ENCODE measurements at regions not wholly inside any gene's neighbourhood (a gene's known extent, or its start where the extent isn't known, plus 50 kb on each side); places are given as distances from the start of the nearest gene placed in this dataset.

DNA sequence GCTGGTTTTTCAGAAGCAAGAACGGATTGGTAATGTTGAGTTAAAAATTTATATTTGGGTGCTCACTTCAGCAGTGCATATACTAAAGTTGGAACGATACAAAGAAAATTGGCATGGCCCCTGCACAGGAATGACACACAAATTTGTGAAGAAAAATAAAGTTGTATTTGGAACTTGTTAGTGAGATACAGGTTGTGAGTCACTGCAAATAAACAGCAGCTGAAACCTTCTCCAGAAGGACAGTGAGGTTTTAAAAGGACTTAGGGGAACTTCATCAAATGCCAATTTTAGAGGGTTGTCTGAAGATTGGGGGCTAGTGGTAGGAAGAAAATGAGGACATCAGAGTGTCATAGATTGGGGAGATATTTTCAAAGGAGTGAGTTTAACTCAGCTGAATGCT is 79.7 kb upstream of the ELOVL6 start:
- H2AFZ ChIP-seq (ENCODE audit: low read depth) = no peak overlapping the region
- H3K27me3 ChIP-seq (ENCODE audit: insufficient read depth, low read depth) = no peaks in the 10 kb centered on the region
- H3K36me3 ChIP-seq (ENCODE audit: insufficient read depth) = no peaks in the 10 kb centered on the region
- no peak overlapping the region for H3K9ac ChIP-seq
- H3K79me2 ChIP-seq (ENCODE audit: insufficient read depth, low read depth) = no peaks in the 10 kb centered on the region
- H3K27ac ChIP-seq = no peak overlapping the region
- TF ChIP-seq CTCF (conservative IDR thresholded peaks at IDR 0.05; ENCODE audit: low read depth, low read length) = no peak
- no peaks in the 10 kb centered on the region for H3K4me1 ChIP-seq (ENCODE audit: low read depth, poor library complexity, severe bottlenecking)
- H3K4me2 ChIP-seq = no peak overlapping the region
- H3K4me3 ChIP-seq (IDR thresholded peaks at IDR 0.05; ENCODE audit: insufficient read depth, low read depth, low read length) = no peak overlapping the region
- H4K20me1 ChIP-seq (ENCODE audit: insufficient read depth) = no peaks in the 10 kb centered on the region

DNA sequence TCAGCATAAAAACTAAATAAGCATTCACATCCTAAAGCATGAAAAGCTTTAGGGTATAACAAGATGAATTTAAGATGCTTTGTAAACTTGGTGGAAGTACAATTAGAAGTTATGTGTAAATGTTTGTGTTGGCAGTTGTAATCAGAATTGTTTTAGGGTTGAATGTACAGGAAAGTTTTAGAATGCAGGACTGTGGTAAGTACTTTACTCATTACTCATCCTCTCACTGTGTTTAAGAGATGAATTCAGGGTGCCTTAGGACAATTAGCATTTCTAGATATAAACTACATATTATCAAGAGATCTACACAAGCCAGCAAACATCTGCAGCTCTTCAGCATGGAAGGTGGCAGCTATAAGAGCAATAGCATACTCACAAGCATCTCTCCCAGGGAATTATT is 77.5 kb upstream of the ELOVL6 start:
- Histone ChIP-seq H3K4me2 (no peak overlapping the region), H3K79me2 (ENCODE audit: insufficient read depth, low read depth) (no peaks in the 10 kb centered on the region), H3K9ac (no peak overlapping the region), H4K20me1 (ENCODE audit: insufficient read depth) (no peaks in the 10 kb centered on the region), H3K27me3 (ENCODE audit: insufficient read depth, low read depth) (no peaks in the 10 kb centered on the region), H3K4me3 (IDR thresholded peaks at IDR 0.05; ENCODE audit: insufficient read depth, low read depth, low read length) (no peak overlapping the region), H2AFZ (ENCODE audit: low read depth) (no peak overlapping the region), H3K27ac (no peak overlapping the region), H3K36me3 (ENCODE audit: insufficient read depth) (no peaks in the 10 kb centered on the region), H3K4me1 (ENCODE audit: low read depth, poor library complexity, severe bottlenecking) (no peaks in the 10 kb centered on the region)
- no peak for TF ChIP-seq CTCF (conservative IDR thresholded peaks at IDR 0.05; ENCODE audit: low read depth, low read length)

GRCh38 chr4:110271986-110272385 is 73.6 kb upstream of the ELOVL6 start:
- H3K9ac ChIP-seq = no peak overlapping the region
- H3K27ac ChIP-seq = no peak overlapping the region
- no peak for TF ChIP-seq CTCF (conservative IDR thresholded peaks at IDR 0.05; ENCODE audit: low read depth, low read length)
- H3K27me3 ChIP-seq (ENCODE audit: insufficient read depth, low read depth) = no peaks in the 10 kb centered on the region
- no peak overlapping the region for H2AFZ ChIP-seq (ENCODE audit: low read depth)
- H4K20me1 ChIP-seq (ENCODE audit: insufficient read depth) = no peaks in the 10 kb centered on the region
- H3K79me2 ChIP-seq (ENCODE audit: insufficient read depth, low read depth) = no peaks in the 10 kb centered on the region
- no peak overlapping the region for H3K4me3 ChIP-seq (IDR thresholded peaks at IDR 0.05; ENCODE audit: insufficient read depth, low read depth, low read length)
- no peak overlapping the region for H3K4me2 ChIP-seq
- H3K4me1 ChIP-seq (ENCODE audit: low read depth, poor library complexity, severe bottlenecking) = no peaks in the 10 kb centered on the region
- H3K36me3 ChIP-seq (ENCODE audit: insufficient read depth) = no peaks in the 10 kb centered on the region

DNA sequence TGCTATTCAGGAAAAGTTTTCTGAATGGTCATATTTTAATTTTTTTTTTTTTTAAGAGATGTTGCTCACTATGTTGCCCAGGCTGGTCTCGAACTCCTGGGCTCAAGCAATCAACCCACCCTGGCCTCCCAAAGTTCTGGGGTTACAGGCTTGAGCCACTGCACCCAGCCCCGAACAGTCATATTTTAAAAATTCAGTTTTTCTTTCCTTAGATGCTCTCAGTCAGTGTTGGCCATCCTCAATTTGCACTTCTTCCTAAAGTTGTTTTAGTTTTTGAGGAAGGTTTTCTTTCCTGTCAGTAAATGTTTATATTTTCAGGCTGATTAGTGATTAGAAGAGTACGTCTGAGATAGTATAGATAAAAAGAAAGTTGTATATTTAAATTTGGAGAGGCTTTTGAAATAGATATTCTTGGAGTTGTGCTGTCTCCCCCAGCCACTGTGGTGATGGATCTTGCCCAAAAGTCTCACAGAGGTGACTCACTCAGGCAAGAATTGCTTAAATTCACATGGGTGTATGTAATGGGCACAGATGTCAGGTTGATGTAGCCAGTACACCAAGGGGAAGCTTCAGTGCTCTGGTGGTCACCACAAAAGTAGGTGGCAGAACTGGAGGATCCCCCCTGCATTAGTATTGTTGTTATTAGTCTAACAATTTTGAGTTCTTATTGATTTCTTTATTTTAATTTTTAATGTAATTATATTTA is 72.2 kb upstream of the ELOVL6 start:
- no peak for TF ChIP-seq CTCF (conservative IDR thresholded peaks at IDR 0.05; ENCODE audit: low read depth, low read length)
- H3K27ac ChIP-seq = no peak overlapping the region

More for the DNA sequence above, 72.2 kb upstream of the ELOVL6 start:
- no peak overlapping the region for H3K9ac ChIP-seq
- H3K36me3 ChIP-seq (ENCODE audit: insufficient read depth) = no peaks in the 10 kb centered on the region
- H3K4me1 ChIP-seq (ENCODE audit: low read depth, poor library complexity, severe bottlenecking) = no peaks in the 10 kb centered on the region
- no peak overlapping the region for H3K4me3 ChIP-seq (IDR thresholded peaks at IDR 0.05; ENCODE audit: insufficient read depth, low read depth, low read length)
- H3K27me3 ChIP-seq (ENCODE audit: insufficient read depth, low read depth) = no peaks in the 10 kb centered on the region
- H4K20me1 ChIP-seq (ENCODE audit: insufficient read depth) = no peaks in the 10 kb centered on the region
- no peak overlapping the region for H2AFZ ChIP-seq (ENCODE audit: low read depth)
- no peaks in the 10 kb centered on the region for H3K79me2 ChIP-seq (ENCODE audit: insufficient read depth, low read depth)
- no peak overlapping the region for H3K4me2 ChIP-seq

Measured in KMS-11 (cell line).